Suprapubic skin (tissue), 4 donors: ENCODE measurements at regions not wholly inside any gene's neighbourhood (a gene's known extent, or its start where the extent isn't known, plus 50 kb on each side); places are given as distances from the start of the nearest gene placed in this dataset.

ENCODE experiments used
- CTCF ChIP-seq, 2 donors: fragments of 200-600 bp in 1 of 2; fragments of 450-650 bp in 1 of 2; sonication (generic) in 1 of 2; IDR thresholded peaks; one replicate each; pipeline ENCODE4 v1.5.1; 2016 to 2019; ENCODE audit warnings: antibody characterized with exemption in 2 of 2, mild to moderate bottlenecking in 1 of 2, moderate library complexity in 1 of 2
- POLR2A ChIP-seq, 2 donors: fragments of 450-650 bp; IDR thresholded peaks; one replicate each; pipeline ENCODE4 v1.6.1; 2017; ENCODE audit warnings: antibody characterized with exemption in 2 of 2, mild to moderate bottlenecking in 2 of 2, moderate library complexity in 2 of 2
- POLR2AphosphoS5 ChIP-seq, 3 donors: sonication (generic); formaldehyde crosslinking; IDR thresholded peaks; one replicate each; pipeline ENCODE4 v1.6.1; 2017; ENCODE audit warnings: antibody characterized with exemption in 3 of 3

- no peak for TF ChIP-seq CTCF (IDR thresholded peaks at IDR 0.05)
- no peak for TF ChIP-seq POLR2A (IDR thresholded peaks at IDR 0.05)
- no peak for TF ChIP-seq POLR2AphosphoS5 (IDR thresholded peaks at IDR 0.05)
Observed at GRCh38 chrX:65196758-65197360, 220.6 kb upstream of the ZC4H2 start.
